HG02588 (cell line): ENCODE measurements at regions not wholly inside any gene's neighbourhood (a gene's known extent, or its start where the extent isn't known, plus 50 kb on each side); places are given as distances from the start of the nearest gene placed in this dataset.
"Not testable (repeated sequence)": the region's sequence is repeated elsewhere in the genome, so short reads cannot be mapped to it uniquely, and the experiment has no call there.

Source experiments
- ATAC-seq: cut with Tn5 transposase; IDR thresholded peaks from one replicate; pipeline ENCODE4 v1.9.1; 2021; ENCODE audit warnings: mild to moderate bottlenecking, moderate library complexity; ENCODE audit not compliant: unreplicated experiment

- ATAC-seq, result no peak
Measured at GRCh38 chr6:79431537-79431933, 105.7 kb downstream of the LCA5 start.

- ATAC-seq, result no peak
Measured at GRCh38 chr6:79430913-79431536, 106.2 kb downstream of the LCA5 start.

GRCh38 chr6:79427721-79428120, 109.5 kb downstream of the LCA5 start:
- ATAC-seq, result no peak

- ATAC-seq, result no peak
Measured at GRCh38 chr6:79426625-79427278, 110.5 kb downstream of the LCA5 start.

GRCh38 chr6:79425589-79426311, 111.5 kb downstream of the LCA5 start:
- ATAC-seq, result no peak

DNA sequence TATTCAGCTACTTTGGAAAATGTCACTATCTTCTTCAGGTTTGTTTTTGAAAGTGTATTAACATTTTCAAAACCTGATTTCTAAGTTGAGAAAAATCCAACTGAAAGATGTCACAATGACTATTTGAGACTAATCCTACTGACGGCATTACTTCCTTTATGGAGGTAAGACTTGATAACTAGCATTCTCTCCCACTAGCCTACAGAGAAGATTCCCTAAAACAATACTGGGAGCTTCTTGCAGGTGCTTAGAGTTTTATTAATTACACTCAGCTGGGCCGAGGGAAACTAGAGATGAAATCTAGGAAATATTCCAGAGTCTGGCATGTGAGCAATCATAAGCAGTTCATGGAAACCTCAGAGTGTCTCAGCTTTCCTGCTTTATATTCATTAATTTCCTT, 114.0 kb downstream of the LCA5 start:
- ATAC-seq, result no peak

GRCh38 chr6:79422666-79423065, 114.6 kb downstream of the LCA5 start:
- ATAC-seq, result no peak

- peak; percentile 71 for ATAC-seq
Measured at GRCh38 chr6:79421707-79422484, 115.3 kb downstream of the LCA5 start.

GRCh38 chr6:79421001-79421411, 116.2 kb downstream of the LCA5 start:
- no peak for ATAC-seq

GRCh38 chr6:79420054-79420453, 117.2 kb downstream of the LCA5 start:
- ATAC-seq, result no peak

DNA sequence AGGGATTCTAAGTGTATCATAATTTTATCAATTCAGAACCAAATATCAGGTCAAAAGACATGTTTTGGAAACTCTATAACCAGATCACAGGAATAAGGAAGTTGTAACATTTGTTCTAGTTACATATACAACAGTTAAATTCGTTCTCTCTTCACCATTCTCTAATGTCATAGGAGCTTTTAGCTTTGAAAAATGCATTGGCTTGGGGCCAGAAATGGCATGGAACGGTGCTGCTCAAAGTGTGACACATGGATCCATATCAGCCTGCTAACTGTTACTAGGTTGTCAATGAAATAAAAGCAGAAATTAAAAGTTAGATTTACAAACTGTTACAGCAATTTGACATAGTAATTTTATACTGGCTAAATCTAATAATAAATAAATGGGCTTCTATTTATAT, 120.3 kb downstream of the LCA5 start:
- ATAC-seq, result no peak

GRCh38 chr6:79413562-79414002, 123.6 kb downstream of the LCA5 start:
- no peak for ATAC-seq

DNA sequence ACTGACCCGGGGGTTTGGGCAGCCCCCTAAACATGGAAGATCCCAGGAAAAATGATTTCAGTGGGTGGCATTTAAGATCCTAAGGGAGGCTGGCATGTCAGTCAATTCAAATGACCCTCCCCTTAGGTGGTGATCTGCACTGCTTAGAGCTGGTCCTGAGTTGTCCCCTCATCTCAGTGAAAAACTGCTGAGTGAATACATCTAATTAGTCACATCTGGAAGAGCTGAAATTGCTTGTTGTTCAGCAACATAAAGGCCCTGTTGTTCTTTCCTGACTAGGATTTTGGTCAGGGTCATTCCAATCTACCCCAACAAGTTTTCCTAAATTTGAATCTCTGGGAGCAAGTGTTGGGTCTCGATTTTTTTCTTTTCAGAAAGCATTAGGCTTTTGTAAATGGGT, 126.4 kb downstream of the LCA5 start:
- ATAC-seq, result no peak

DNA sequence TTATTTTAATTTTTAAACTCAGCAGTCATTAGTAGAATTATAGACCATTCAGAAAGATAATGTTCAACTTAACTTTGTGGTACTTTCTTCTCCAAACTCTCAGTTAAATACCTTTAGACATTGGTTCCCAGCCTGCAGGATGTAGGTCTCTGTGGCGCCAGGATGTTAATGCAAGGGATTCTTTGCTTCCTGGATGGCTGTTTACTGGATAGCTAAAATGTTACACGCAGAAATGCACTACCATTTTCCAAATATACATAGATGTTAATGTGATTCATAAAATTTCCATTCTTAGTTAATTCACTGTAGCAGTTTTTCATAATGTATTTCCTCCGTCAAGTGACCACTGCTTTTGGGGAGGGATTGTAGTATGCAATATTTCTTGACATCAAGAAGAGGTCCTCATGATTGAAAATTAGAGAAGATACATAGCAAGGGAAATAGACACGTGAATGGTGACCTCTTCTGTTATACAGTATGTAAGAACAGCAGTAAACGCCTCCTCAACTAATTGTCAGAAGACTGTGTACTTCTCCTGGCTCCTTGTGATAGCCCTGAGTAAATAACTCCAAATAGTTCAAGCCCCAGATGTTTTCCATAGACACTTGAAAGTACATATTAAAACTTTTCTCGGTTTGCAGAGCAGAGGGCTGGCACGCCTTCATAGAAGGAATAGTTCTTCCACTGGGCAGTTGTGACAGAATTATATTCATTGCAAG, 128.8 kb downstream of the LCA5 start:
- ATAC-seq, result no peak

- ATAC-seq, result no peak
Measured at GRCh38 chr6:79404677-79405076, 132.6 kb downstream of the LCA5 start.

DNA sequence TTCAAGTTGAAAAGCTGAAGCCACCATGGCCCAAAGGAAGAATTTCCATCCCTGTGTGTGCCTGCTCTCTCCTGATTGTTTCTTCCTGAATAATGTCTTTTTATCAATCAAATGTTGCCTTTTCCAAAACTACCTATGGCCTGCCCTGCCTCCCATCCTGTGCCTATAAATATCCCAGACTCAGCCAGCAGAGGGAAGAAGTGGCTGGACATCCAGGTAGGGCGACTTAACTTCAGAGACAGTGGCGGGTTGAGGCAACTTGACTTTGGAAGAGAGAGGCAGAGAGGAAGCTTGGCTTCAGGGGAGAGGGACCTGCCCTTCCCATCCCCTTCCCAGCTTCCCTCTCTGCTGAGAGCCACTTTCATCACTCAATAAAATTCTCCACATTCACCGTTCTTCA, 133.0 kb downstream of the LCA5 start:
- ATAC-seq, result no peak

DNA sequence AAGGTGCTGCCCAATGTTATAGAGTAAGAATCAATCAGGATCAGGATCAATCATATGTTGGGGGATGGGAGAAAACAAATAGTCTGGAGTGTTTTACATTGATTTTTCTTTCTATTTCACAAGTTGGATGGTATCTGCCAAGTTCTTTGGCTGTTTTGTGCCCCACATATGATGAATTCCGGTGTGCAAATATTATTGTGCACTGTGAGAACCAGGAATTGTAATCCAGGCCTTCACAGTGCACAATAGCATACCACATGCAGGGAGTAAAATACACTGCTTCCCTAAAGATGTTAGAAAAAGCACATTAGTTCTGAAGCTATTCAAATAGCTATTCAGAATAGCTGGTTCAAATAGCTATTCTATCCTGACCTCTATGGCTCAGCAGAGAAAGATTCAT, 133.7 kb downstream of the LCA5 start:
- no peak for ATAC-seq

DNA sequence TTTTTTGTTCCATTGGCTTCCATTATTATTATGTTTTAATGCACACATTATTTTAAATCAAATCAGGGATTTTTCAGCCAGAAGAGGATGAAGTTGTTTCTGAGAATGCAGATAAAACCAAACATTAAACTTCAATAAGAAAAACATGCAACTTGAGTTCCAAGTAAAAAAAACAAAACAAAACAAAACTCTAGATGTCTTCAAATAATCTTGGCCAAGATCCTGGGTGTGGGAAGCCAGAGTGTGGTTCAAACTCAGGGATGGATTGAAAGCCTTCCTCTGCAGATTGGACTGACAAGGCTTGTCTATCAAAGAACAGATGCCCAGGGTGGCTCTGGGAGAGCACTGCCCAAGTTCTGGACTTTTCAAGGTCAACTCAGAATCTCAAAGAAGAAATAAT, 134.1 kb downstream of the LCA5 start:
- ATAC-seq, result no peak

- no peak for ATAC-seq
Measured at GRCh38 chr6:79399499-79399898, 137.7 kb downstream of the LCA5 start.

- ATAC-seq, result not testable (repeated sequence)
Measured at GRCh38 chr6:79398617-79399016, 138.6 kb downstream of the LCA5 start.

DNA sequence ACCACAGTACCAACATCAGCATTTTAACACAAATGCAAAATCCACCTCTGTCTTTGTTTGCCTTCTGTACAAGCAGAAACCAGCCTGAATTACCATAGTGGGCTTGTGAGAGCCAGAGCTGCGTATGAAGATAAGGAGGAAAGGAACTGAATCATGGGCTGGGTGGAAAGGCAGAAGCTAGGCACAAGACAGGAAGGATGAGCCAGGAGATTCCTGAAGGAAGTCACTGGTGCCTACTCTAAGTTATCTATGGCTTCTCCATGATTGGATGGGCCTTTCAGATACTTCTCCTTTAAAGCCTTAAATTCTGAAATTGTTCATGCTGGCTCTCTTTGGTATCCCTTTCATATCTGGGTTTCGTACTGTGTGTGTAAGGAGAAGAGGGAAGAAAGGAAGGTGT, 140.6 kb downstream of the LCA5 start:
- no peak for ATAC-seq
